ENCODE measurements at regions not wholly inside any gene's neighbourhood (a gene's known extent, or its start where the extent isn't known, plus 50 kb on each side); places are given as distances from the start of the nearest gene placed in this dataset.

GRCh38 chr7:142455392-142455791 lies 197.5 kb upstream of the PRSS58 start (continued):
- TF ChIP-seq ARID4B (CRISPR knock-in tag; IDR thresholded peaks at IDR 0.05; ENCODE audit: borderline replicate concordance): no peak

DNA sequence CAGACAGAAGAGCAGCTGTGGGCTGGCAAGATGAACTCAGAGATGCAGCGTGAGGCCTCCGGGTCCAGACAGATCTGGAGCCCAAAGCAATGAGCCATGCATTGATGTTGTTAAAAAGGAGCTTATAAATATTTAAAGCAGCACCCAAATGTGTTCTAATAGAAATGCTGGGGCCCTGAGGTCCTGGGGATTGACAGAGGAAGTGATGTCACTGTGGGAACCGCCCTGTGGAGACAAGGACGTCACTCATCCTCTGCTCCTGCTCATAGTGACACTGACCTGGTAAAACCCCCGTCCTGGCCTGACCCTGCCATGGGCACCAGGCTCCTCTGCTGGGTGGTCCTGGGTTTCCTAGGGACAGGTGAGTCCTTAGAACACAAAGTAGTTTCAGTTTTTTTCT lies 197.0 kb upstream of the PRSS58 start:
- Mint-ChIP-seq H3K36me3 (no peaks in the 10 kb centered on the region), H3K27me3 (ENCODE audit: low read depth) (no peaks in the 10 kb centered on the region; the same call in 1 of the 2 replicates), H3K4me1 (peaks cover 7% of the 10 kb centered on the region), H3K27ac (no peak overlapping the region), H3K9me3 (no peaks in the 10 kb centered on the region), H3K4me3 (no peak overlapping the region)
- ATAC-seq: no peak
- POLR2A ChIA-PET: no interaction called here
- no peak for TF ChIP-seq E2F1 (CRISPR knock-in tag; IDR thresholded peaks at IDR 0.05)
- no peak for DNase-seq (ENCODE audit: low spot score)
- CTCF ChIA-PET: interaction anchor here (0.6 to 4.4 kb wide), 8 partner anchors 10 to 128 kb away, joined by 3 to 29 read pairs (median 4); no protein-coding TSS in a partner anchor

GRCh38 chr7:142452791-142453190 lies 194.9 kb upstream of the PRSS58 start:
- H3K4me1 Mint-ChIP-seq: no peaks in the 10 kb centered on the region
- H3K9me3 Mint-ChIP-seq: no peaks in the 10 kb centered on the region
- H3K27ac Mint-ChIP-seq: no peak overlapping the region
- CTCF ChIA-PET: interaction anchor here (0.6 to 1.2 kb wide), 2 partner anchors 8 to 11 kb away, joined by 3 read pairs; no protein-coding TSS in a partner anchor
- no peak for TF ChIP-seq CBFB (CRISPR knock-in tag; IDR thresholded peaks at IDR 0.05; ENCODE audit: low read depth)
- TF ChIP-seq, protein P1, sequence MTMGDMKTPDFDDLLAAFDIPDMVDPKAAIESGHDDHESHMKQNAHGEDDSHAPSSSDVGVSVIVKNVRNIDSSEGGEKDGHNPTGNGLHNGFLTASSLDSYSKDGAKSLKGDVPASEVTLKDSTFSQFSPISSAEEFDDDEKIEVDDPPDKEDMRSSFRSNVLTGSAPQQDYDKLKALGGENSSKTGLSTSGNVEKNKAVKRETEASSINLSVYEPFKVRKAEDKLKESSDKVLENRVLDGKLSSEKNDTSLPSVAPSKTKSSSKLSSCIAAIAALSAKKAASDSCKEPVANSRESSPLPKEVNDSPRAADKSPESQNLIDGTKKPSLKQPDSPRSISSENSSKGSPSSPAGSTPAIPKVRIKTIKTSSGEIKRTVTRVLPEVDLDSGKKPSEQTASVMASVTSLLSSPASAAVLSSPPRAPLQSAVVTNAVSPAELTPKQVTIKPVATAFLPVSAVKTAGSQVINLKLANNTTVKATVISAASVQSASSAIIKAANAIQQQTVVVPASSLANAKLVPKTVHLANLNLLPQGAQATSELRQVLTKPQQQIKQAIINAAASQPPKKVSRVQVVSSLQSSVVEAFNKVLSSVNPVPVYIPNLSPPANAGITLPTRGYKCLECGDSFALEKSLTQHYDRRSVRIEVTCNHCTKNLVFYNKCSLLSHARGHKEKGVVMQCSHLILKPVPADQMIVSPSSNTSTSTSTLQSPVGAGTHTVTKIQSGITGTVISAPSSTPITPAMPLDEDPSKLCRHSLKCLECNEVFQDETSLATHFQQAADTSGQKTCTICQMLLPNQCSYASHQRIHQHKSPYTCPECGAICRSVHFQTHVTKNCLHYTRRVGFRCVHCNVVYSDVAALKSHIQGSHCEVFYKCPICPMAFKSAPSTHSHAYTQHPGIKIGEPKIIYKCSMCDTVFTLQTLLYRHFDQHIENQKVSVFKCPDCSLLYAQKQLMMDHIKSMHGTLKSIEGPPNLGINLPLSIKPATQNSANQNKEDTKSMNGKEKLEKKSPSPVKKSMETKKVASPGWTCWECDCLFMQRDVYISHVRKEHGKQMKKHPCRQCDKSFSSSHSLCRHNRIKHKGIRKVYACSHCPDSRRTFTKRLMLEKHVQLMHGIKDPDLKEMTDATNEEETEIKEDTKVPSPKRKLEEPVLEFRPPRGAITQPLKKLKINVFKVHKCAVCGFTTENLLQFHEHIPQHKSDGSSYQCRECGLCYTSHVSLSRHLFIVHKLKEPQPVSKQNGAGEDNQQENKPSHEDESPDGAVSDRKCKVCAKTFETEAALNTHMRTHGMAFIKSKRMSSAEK (CRISPR knock-in tag; IDR thresholded peaks at IDR 0.05; ENCODE audit: borderline replicate concordance): no peak
- TF ChIP-seq ZNF219 (CRISPR knock-in tag; IDR thresholded peaks at IDR 0.05; ENCODE audit: borderline replicate concordance): no peak
- TF ChIP-seq SP1 (CRISPR knock-in tag; conservative IDR thresholded peaks at IDR 0.05): no peak
- TF ChIP-seq, protein P2, sequence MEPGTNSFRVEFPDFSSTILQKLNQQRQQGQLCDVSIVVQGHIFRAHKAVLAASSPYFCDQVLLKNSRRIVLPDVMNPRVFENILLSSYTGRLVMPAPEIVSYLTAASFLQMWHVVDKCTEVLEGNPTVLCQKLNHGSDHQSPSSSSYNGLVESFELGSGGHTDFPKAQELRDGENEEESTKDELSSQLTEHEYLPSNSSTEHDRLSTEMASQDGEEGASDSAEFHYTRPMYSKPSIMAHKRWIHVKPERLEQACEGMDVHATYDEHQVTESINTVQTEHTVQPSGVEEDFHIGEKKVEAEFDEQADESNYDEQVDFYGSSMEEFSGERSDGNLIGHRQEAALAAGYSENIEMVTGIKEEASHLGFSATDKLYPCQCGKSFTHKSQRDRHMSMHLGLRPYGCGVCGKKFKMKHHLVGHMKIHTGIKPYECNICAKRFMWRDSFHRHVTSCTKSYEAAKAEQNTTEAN (CRISPR knock-in tag; IDR thresholded peaks at IDR 0.05): no peak
- TF ChIP-seq, protein P3, sequence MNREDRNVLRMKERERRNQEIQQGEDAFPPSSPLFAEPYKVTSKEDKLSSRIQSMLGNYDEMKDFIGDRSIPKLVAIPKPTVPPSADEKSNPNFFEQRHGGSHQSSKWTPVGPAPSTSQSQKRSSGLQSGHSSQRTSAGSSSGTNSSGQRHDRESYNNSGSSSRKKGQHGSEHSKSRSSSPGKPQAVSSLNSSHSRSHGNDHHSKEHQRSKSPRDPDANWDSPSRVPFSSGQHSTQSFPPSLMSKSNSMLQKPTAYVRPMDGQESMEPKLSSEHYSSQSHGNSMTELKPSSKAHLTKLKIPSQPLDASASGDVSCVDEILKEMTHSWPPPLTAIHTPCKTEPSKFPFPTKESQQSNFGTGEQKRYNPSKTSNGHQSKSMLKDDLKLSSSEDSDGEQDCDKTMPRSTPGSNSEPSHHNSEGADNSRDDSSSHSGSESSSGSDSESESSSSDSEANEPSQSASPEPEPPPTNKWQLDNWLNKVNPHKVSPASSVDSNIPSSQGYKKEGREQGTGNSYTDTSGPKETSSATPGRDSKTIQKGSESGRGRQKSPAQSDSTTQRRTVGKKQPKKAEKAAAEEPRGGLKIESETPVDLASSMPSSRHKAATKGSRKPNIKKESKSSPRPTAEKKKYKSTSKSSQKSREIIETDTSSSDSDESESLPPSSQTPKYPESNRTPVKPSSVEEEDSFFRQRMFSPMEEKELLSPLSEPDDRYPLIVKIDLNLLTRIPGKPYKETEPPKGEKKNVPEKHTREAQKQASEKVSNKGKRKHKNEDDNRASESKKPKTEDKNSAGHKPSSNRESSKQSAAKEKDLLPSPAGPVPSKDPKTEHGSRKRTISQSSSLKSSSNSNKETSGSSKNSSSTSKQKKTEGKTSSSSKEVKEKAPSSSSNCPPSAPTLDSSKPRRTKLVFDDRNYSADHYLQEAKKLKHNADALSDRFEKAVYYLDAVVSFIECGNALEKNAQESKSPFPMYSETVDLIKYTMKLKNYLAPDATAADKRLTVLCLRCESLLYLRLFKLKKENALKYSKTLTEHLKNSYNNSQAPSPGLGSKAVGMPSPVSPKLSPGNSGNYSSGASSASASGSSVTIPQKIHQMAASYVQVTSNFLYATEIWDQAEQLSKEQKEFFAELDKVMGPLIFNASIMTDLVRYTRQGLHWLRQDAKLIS (CRISPR knock-in tag; IDR thresholded peaks at IDR 0.05; ENCODE audit: borderline replicate concordance): no peak
- TF ChIP-seq, protein P4, sequence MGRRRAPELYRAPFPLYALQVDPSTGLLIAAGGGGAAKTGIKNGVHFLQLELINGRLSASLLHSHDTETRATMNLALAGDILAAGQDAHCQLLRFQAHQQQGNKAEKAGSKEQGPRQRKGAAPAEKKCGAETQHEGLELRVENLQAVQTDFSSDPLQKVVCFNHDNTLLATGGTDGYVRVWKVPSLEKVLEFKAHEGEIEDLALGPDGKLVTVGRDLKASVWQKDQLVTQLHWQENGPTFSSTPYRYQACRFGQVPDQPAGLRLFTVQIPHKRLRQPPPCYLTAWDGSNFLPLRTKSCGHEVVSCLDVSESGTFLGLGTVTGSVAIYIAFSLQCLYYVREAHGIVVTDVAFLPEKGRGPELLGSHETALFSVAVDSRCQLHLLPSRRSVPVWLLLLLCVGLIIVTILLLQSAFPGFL (CRISPR knock-in tag; IDR thresholded peaks at IDR 0.05; ENCODE audit: borderline replicate concordance): no peak
- no peak overlapping the region for H3K4me3 Mint-ChIP-seq
- POLR2A ChIA-PET: no interaction called here
- H3K36me3 Mint-ChIP-seq: no peaks in the 10 kb centered on the region
- H3K27me3 Mint-ChIP-seq (ENCODE audit: low read depth): no peaks in the 10 kb centered on the region; the same call in 1 of the 2 replicates
- ATAC-seq (no peak), DNase-seq (ENCODE audit: low spot score) (no peak)
